ENCODE measurements at regions not wholly inside any gene's neighbourhood (a gene's known extent, or its start where the extent isn't known, plus 50 kb on each side); places are given as distances from the start of the nearest gene placed in this dataset.

- DNase-seq (ENCODE audit: low spot score) = no peak
Observed at GRCh38 chr22:48557473-48557872, 1270.2 kb downstream of the BRD1 start.

- no peak for DNase-seq (ENCODE audit: low spot score)
Observed at GRCh38 chr22:48556751-48557150, 1270.9 kb downstream of the BRD1 start.

- DNase-seq (ENCODE audit: low spot score) = no peak
Observed at GRCh38 chr22:48556222-48556621, 1271.5 kb downstream of the BRD1 start.

- no peak for DNase-seq (ENCODE audit: low spot score)
Observed at GRCh38 chr22:48555606-48556005, 1272.1 kb downstream of the BRD1 start.

- DNase-seq (ENCODE audit: low spot score) = no peak
Observed at GRCh38 chr22:48554893-48555572, 1272.6 kb downstream of the BRD1 start.

- no peak for DNase-seq (ENCODE audit: low spot score)
Observed at GRCh38 chr22:48553694-48554308, 1273.9 kb downstream of the BRD1 start.

GRCh38 chr22:48553119-48553518 is 1274.6 kb downstream of the BRD1 start:
- no peak for DNase-seq (ENCODE audit: low spot score)

- DNase-seq (ENCODE audit: low spot score) = no peak
Observed at GRCh38 chr22:48551716-48552268, 1275.9 kb downstream of the BRD1 start.

- no peak for DNase-seq (ENCODE audit: low spot score)
Observed at GRCh38 chr22:48551061-48551460, 1276.6 kb downstream of the BRD1 start.

- no peak for DNase-seq (ENCODE audit: low spot score)
Observed at GRCh38 chr22:48548391-48548790, 1279.3 kb downstream of the BRD1 start.

- DNase-seq (ENCODE audit: low spot score) = no peak
Observed at GRCh38 chr22:48547971-48548370, 1279.7 kb downstream of the BRD1 start.

GRCh38 chr22:48546653-48547424 is 1280.8 kb downstream of the BRD1 start:
- DNase-seq (ENCODE audit: low spot score) = no peak

GRCh38 chr22:48545987-48546386 is 1281.7 kb downstream of the BRD1 start:
- DNase-seq (ENCODE audit: low spot score) = no peak

GRCh38 chr22:48541401-48542098 is 1286.1 kb downstream of the BRD1 start:
- no peak for DNase-seq (ENCODE audit: low spot score)

- DNase-seq (ENCODE audit: low spot score) = no peak
Observed at GRCh38 chr22:48539261-48539660, 1288.4 kb downstream of the BRD1 start.

- no peak for DNase-seq (ENCODE audit: low spot score)
Observed at GRCh38 chr22:48538291-48538820, 1289.3 kb downstream of the BRD1 start.

GRCh38 chr22:48537343-48537680 is 1290.4 kb downstream of the BRD1 start:
- no peak for DNase-seq (ENCODE audit: low spot score)

GRCh38 chr22:48536541-48537342 is 1290.9 kb downstream of the BRD1 start:
- DNase-seq (ENCODE audit: low spot score) = no peak

GRCh38 chr22:48535868-48536540 is 1291.7 kb downstream of the BRD1 start:
- DNase-seq (ENCODE audit: low spot score) = no peak

- no peak for DNase-seq (ENCODE audit: low spot score)
Observed at GRCh38 chr22:48534395-48534958, 1293.2 kb downstream of the BRD1 start.

Measured in CD4-positive, alpha-beta T cell treated with Interleukin-2 at 100 ng/mL for 4 hours (primary cell).